Right lobe of liver (tissue), 6 donors: ENCODE measurements at regions not wholly inside any gene's neighbourhood (a gene's known extent, or its start where the extent isn't known, plus 50 kb on each side); places are given as distances from the start of the nearest gene placed in this dataset.

Experiments used
- ATAC-seq, 4 donors: fragments of 200-7000 bp; cut with Tn5 transposase; one replicate each; pipeline ENCODE4 v1.9.1; 2020; ENCODE audit warnings: mild to moderate bottlenecking in 4 of 4, moderate library complexity in 4 of 4
- DNase-seq, 3 donors: peaks; one replicate each; pipeline ENCODE4 v3.0.0-alpha.2; 2020
- H3K27ac ChIP-seq, 3 donors: fragments of 200-600 bp; one replicate each; pipeline ENCODE4 v1.8.0; 2022
- H3K27me3 ChIP-seq, 2 donors: fragments of 200-600 bp; one replicate each; pipeline ENCODE4 v1.8.0; 2022
- H3K36me3 ChIP-seq, 4 donors: fragments of 200-600 bp; sonication (generic) in 1 of 4; one replicate each; pipeline versions ENCODE4 v1.5.1 to v1.8.0; 2017 to 2022; ENCODE audit warnings: control low read depth in 1 of 4
- H3K4me1 ChIP-seq, 4 donors: fragments of 200-600 bp; sonication (generic) in 1 of 4; one replicate each; pipeline versions ENCODE4 v1.5.1 to v1.8.0; 2017 to 2022; ENCODE audit warnings: control low read depth in 1 of 4
- H3K4me3 ChIP-seq, 3 donors: fragments of 200-600 bp; one replicate each; pipeline ENCODE4 v1.8.0; 2022
- H3K9me3 ChIP-seq, 4 donors: fragments of 200-600 bp; sonication (generic) in 1 of 4; one replicate each; pipeline versions ENCODE4 v1.5.1 to v1.8.0; 2017 to 2022; ENCODE audit warnings: control low read depth in 1 of 4
- POLR2A ChIP-seq: fragments of 450-650 bp; IDR thresholded peaks from one replicate; pipeline ENCODE4 v1.6.1; 2017; ENCODE audit warnings: antibody characterized with exemption, mild to moderate bottlenecking
- WGBS: methylation state at CpG from one replicate; pipeline ENCODE4 v1.1.6; 2018; ENCODE audit warnings: low coverage, low lambda C conversion rate; ENCODE audit not compliant: insufficient coverage; ENCODE audit errors: missing lambda C conversion rate; 5-methylcytosine and 5-hydroxymethylcytosine counted together
- intact Hi-C, 2 donors: fragments of 100-400 bp; cut with DNase I; formaldehyde crosslinking; loops; one replicate each; pipeline versions ENCODE4 v1.11.2 to v1.14.1; 2022
- TF ChIP-seq, protein P1 (sequence below), 4 donors: fragments of 200-600 bp in 3 of 4; fragments of 450-650 bp in 1 of 4; IDR thresholded peaks; one replicate each; pipeline versions ENCODE4 v1.5.1 to v1.8.0; 2016 to 2022; ENCODE audit warnings: antibody characterized with exemption in 4 of 4, mild to moderate bottlenecking in 2 of 4
- donor health status: DM: no; HTN: yes; CAD: no.
- donor health status: DM: no; HTN: no; CAD: no.
- donor health status: DM: no; HTN: no; CAD: no.
- donor health status: DM: no; HTN: yes; CAD: no.
- donor health status: DM: no; HTN: yes; CAD: no.

DNA sequence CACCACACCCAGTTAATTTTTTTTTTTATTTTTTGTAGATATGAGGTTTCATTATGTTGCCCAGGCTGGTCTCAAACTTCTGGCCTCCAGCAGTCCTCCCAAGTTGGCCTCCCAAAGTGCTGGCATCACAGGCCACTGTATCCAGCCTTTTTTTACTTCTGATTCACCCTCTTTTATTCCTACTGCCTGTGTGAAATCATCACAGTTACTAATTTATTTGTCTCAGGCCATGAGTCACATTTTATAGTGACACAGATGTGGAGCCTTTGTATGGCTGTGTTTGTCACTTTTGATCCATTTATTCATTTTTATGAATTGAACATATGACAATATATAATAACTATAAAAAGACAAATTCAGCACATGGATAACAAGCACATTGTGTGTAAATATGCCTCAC, 67.1 kb upstream of the SNX2 start:
- ATAC-seq (no peak), DNase-seq (no peak)
- no peaks in the 10 kb centered on the region for H3K36me3 ChIP-seq
- no peak overlapping the region for H3K4me3 ChIP-seq
- H3K9me3 ChIP-seq: no peaks in the 10 kb centered on the region
- intact Hi-C loops: no loop called here
- no peak overlapping the region for H3K27ac ChIP-seq
- TF ChIP-seq POLR2A: no peak
- TF ChIP-seq, protein P1, sequence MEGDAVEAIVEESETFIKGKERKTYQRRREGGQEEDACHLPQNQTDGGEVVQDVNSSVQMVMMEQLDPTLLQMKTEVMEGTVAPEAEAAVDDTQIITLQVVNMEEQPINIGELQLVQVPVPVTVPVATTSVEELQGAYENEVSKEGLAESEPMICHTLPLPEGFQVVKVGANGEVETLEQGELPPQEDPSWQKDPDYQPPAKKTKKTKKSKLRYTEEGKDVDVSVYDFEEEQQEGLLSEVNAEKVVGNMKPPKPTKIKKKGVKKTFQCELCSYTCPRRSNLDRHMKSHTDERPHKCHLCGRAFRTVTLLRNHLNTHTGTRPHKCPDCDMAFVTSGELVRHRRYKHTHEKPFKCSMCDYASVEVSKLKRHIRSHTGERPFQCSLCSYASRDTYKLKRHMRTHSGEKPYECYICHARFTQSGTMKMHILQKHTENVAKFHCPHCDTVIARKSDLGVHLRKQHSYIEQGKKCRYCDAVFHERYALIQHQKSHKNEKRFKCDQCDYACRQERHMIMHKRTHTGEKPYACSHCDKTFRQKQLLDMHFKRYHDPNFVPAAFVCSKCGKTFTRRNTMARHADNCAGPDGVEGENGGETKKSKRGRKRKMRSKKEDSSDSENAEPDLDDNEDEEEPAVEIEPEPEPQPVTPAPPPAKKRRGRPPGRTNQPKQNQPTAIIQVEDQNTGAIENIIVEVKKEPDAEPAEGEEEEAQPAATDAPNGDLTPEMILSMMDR (IDR thresholded peaks at IDR 0.05): no peak
- no peaks in the 10 kb centered on the region for H3K4me1 ChIP-seq
- no peaks in the 10 kb centered on the region for H3K27me3 ChIP-seq

DNA sequence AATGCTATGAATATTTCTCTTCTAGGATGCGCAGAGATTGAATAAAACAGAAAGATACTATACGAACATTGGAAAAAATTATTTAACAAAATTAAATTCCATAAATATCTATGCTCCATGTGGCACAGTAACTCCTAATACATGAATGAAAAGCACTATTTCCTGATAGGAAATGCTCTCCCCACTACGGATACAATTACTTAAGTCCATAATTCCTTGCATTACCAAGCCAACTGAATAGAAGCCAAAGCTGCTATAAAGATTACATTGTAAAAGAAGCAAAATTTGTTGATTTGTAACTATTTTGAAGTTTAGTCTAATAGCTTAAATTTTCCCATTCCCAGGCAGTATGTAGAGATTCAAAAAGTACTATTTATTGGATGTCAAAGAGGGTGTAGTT, 61.8 kb upstream of the SNX2 start:
- TF ChIP-seq, protein P1 (IDR thresholded peaks at IDR 0.05): no peak
- TF ChIP-seq POLR2A: no peak
- no peak overlapping the region for H3K4me3 ChIP-seq
- 35% methylated on average over 3 of the region's 3 CpGs for WGBS
- no peak overlapping the region for H3K27ac ChIP-seq
- H3K9me3 ChIP-seq: no peaks in the 10 kb centered on the region
- intact Hi-C loops: no loop called here
- DNase-seq: no peak
- H3K36me3 ChIP-seq: no peaks in the 10 kb centered on the region
- no peaks in the 10 kb centered on the region for H3K27me3 ChIP-seq
- no peaks in the 10 kb centered on the region for H3K4me1 ChIP-seq
- ATAC-seq: no peak

DNA sequence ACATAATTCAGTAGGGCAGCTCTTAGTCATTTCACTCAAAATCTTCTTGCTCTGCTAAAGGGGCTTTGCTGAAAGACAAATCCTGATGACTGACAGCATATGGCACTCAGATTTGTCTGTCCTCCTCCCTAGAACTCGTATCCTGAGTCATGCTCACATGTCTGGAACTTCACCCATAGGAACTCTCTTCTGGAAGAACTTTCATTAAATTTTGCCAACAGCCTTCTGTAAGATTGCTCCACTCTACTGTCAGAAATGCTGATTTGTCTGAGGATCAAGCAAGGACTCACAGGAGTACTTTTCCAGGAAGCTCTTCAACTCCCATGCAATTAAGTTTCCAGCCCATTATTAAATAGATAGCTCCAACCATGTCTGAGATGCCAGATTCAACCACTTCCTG, 59.8 kb upstream of the SNX2 start:
- no peak overlapping the region for H3K4me3 ChIP-seq
- TF ChIP-seq, protein P1 (IDR thresholded peaks at IDR 0.05): no peak
- no peak for TF ChIP-seq POLR2A
- 18% methylated on average over 1 of the region's 1 CpG for WGBS

DNA sequence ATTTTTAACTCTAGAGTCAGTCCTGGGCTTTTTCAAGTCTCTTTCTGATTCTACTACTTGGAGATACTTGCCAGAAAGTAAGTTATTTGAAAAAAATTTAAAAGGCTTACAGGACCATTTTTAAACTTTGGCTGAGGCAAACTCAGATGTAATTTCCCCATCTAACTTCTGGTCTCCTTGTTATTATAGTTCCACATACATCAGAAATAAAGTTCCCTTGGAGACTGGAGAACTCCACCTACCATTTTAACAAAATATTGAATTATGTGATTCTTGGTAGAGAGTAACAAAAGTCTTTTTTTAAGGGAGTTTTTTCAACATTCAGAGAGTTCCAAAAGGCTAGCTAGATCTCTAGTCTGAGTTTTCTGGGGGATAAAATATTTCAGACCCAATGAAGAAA, 56.3 kb upstream of the SNX2 start:
- TF ChIP-seq, protein P1 (IDR thresholded peaks at IDR 0.05): no peak
- no peak for TF ChIP-seq POLR2A
- Histone ChIP-seq H3K4me1 (no peaks in the 10 kb centered on the region), H3K27me3 (no peaks in the 10 kb centered on the region), H3K9me3 (no peaks in the 10 kb centered on the region), H3K4me3 (no peak overlapping the region), H3K27ac (no peak overlapping the region), H3K36me3 (no peaks in the 10 kb centered on the region)
- DNase-seq: no peak
- intact Hi-C loops: no loop called here
- no peak for ATAC-seq

More for the DNA sequence above, 59.8 kb upstream of the SNX2 start:
- Histone ChIP-seq H3K27me3 (no peaks in the 10 kb centered on the region), H3K36me3 (no peaks in the 10 kb centered on the region), H3K9me3 (no peaks in the 10 kb centered on the region), H3K4me1 (no peaks in the 10 kb centered on the region), H3K27ac (no peak overlapping the region)
- DNase-seq (no peak), ATAC-seq (no peak)
- intact Hi-C loops: no loop called here

DNA sequence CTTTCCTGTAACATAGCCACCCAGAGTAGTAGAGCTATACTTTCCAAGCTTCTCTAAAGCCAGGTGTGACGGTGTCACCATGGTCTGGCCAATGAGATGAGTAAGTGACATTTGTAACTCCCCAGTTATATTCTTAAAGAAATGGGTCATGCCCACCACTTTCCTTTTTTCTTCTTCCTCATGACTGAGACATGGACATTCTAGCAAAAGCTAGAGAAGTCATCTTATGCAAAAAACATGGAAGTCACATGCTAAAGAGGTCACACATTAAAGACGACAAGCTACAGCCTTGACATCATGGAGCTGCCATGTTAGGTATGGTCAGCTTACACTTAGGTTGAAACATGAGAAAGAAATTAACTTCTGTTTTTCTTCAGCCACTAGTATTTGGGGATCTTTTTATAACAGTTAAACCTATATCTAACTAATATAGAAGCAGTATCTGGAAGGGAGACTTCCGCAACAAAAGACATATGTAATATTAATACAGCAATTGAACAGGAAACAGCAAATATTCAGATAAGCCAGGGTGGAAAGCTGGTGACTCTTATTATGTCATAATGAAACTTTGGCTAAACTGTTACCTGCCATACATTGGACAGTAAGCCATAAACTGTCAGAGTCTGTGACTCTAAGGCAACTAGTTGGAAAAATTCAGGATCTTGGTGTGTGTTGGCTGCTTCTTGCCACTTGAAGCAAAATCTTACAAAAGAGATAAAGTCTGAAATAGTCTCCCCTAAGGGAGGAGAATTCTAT, 54.7 kb upstream of the SNX2 start:
- Histone ChIP-seq H3K27ac (no peak overlapping the region), H3K4me3 (no peak overlapping the region), H3K27me3 (no peaks in the 10 kb centered on the region), H3K9me3 (no peaks in the 10 kb centered on the region), H3K36me3 (no peaks in the 10 kb centered on the region), H3K4me1 (no peaks in the 10 kb centered on the region)
- intact Hi-C loops: no loop called here
- ATAC-seq (no peak), DNase-seq (no peak)
- no peak for TF ChIP-seq POLR2A
- TF ChIP-seq, protein P1 (IDR thresholded peaks at IDR 0.05): no peak
- WGBS: 85% methylated on average over 3 of the region's 3 CpGs
